ENCODE measurements at regions not wholly inside any gene's neighbourhood (a gene's known extent, or its start where the extent isn't known, plus 50 kb on each side); places are given as distances from the start of the nearest gene placed in this dataset.

DNA sequence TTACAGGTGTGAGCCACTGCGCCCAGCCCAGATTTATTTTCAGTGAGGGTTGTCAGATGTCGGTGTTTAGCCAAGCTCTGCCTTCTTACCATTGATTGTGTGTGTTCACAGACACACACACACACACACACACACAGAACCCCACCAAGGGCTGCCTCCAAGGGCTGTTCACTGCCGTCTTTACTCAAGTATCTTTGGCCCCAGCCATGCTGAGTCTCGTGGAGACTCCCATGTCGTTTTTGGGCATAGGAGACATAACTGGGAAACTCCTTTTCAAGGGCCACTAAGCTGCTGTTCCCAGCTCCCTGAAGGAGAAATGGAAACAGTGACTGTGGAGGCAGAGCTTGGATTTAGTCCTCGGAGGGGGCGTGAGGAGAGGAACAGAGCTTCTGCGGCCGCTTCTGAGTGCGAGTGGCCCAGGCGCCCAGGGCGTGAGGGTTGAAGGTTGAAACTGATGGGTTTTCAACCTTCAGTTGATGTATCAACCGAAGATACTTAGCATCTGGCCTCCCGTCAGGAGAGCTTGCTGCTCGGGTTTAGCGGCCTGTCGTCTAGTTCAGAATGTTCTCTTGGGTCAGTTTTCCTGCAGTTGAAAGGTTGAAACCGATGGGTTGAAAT lies 243.6 kb downstream of the TTLL2 start:
- H3K27ac ChIP-seq (ENCODE audit: low read depth, low read length) = no peak overlapping the region
- no peaks in the 10 kb centered on the region for H3K9me3 ChIP-seq (ENCODE audit: low read depth, low read length)
- H3K36me3 ChIP-seq (ENCODE audit: insufficient read depth, low read length) = no peaks in the 10 kb centered on the region
- no peak overlapping the region for H3K4me3 ChIP-seq (ENCODE audit: insufficient read depth, low read length)
- TF ChIP-seq, protein P1, sequence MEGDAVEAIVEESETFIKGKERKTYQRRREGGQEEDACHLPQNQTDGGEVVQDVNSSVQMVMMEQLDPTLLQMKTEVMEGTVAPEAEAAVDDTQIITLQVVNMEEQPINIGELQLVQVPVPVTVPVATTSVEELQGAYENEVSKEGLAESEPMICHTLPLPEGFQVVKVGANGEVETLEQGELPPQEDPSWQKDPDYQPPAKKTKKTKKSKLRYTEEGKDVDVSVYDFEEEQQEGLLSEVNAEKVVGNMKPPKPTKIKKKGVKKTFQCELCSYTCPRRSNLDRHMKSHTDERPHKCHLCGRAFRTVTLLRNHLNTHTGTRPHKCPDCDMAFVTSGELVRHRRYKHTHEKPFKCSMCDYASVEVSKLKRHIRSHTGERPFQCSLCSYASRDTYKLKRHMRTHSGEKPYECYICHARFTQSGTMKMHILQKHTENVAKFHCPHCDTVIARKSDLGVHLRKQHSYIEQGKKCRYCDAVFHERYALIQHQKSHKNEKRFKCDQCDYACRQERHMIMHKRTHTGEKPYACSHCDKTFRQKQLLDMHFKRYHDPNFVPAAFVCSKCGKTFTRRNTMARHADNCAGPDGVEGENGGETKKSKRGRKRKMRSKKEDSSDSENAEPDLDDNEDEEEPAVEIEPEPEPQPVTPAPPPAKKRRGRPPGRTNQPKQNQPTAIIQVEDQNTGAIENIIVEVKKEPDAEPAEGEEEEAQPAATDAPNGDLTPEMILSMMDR (IDR thresholded peaks at IDR 0.05; ENCODE audit: extremely low read depth, low read depth, low read length) = no peak
- H2AFZ ChIP-seq (ENCODE audit: low read length) = no peak overlapping the region
- no peaks in the 10 kb centered on the region for H3K79me2 ChIP-seq (ENCODE audit: insufficient read depth, low read length)
- no peaks in the 10 kb centered on the region for H3K4me1 ChIP-seq (ENCODE audit: insufficient read depth, low read length)
- DNase-seq (ENCODE audit: insufficient read length, low spot score, missing footprints) = no peak
- H3K4me2 ChIP-seq (ENCODE audit: insufficient read depth, low read length) = no peak overlapping the region
- no peaks in the 10 kb centered on the region for H4K20me1 ChIP-seq (ENCODE audit: insufficient read depth, low read length)
- H3K27me3 ChIP-seq (ENCODE audit: insufficient read depth, low read length) = no peaks in the 10 kb centered on the region

DNA sequence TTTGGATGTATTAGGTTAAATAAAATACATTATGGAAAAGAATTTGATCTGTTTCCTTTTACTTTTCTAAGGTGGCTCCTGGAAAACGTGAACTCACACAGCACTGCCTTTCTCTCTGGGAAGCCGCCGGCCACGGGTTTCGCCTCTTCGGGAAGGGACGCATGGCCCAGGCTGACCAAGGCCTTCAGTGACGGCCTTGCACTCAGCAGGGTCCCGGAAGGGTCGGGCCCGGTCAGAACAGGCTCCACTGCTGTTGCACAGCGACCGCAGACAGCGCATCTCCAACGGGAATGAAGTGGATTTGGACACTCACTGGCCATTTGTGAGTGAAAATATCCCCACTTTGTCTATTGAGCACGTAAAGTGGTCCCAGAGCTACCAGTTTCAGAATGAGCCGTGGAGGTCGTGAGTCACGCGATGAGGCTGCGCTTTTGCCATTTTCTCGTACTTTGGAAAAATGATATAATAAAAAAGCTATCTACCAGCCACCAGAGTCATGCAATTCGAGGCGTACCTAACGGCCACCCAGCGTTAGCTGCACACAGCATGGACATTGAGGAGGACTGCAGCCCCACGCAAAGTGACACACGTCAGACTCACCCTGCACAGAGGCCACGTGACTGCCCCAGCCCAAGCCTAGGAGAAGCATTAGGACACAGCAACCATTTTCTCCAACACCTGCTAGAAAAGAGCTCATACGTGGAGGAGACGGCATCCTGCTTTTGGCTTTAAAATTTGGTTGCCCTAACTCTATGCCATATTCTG lies 244.3 kb downstream of the TTLL2 start:
- TF ChIP-seq, protein P1 (IDR thresholded peaks at IDR 0.05; ENCODE audit: extremely low read depth, low read depth, low read length) = no peak
- DNase-seq (ENCODE audit: insufficient read length, low spot score, missing footprints) = no peak
- Histone ChIP-seq H3K27me3 (ENCODE audit: insufficient read depth, low read length) (no peaks in the 10 kb centered on the region), H3K79me2 (ENCODE audit: insufficient read depth, low read length) (no peaks in the 10 kb centered on the region), H3K4me1 (ENCODE audit: insufficient read depth, low read length) (no peaks in the 10 kb centered on the region), H2AFZ (ENCODE audit: low read length) (no peak overlapping the region), H4K20me1 (ENCODE audit: insufficient read depth, low read length) (no peaks in the 10 kb centered on the region), H3K36me3 (ENCODE audit: insufficient read depth, low read length) (no peaks in the 10 kb centered on the region), H3K4me2 (ENCODE audit: insufficient read depth, low read length) (no peak overlapping the region), H3K9me3 (ENCODE audit: low read depth, low read length) (no peaks in the 10 kb centered on the region), H3K4me3 (ENCODE audit: insufficient read depth, low read length) (no peak overlapping the region), H3K27ac (ENCODE audit: low read depth, low read length) (no peak overlapping the region)

DNA sequence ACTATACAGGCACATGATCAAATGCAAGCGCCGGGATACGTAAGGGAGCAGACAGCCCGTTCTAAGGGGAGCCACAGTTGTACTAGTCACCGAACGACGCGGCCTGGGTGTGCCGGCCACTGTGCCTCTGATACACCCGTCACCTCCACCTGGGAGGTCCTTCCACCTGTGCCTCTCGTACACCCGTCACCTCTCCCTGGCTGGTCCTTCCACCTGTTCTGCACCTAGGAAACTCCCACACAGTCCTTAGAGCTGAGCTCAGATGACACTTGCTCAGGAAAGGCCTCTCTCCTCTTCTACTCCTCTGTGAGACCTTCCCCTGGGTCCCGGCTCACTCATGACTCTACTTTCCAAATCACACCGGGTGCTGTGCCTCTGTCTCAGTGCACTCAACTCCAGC lies 245.0 kb downstream of the TTLL2 start:
- H3K4me1 ChIP-seq (ENCODE audit: insufficient read depth, low read length) = no peaks in the 10 kb centered on the region
- no peak overlapping the region for H3K27ac ChIP-seq (ENCODE audit: low read depth, low read length)
- no peak overlapping the region for H2AFZ ChIP-seq (ENCODE audit: low read length)
- DNase-seq (ENCODE audit: insufficient read length, low spot score, missing footprints) = no peak
- no peaks in the 10 kb centered on the region for H4K20me1 ChIP-seq (ENCODE audit: insufficient read depth, low read length)
- no peaks in the 10 kb centered on the region for H3K79me2 ChIP-seq (ENCODE audit: insufficient read depth, low read length)
- TF ChIP-seq, protein P1 (IDR thresholded peaks at IDR 0.05; ENCODE audit: extremely low read depth, low read depth, low read length) = no peak
- no peaks in the 10 kb centered on the region for H3K27me3 ChIP-seq (ENCODE audit: insufficient read depth, low read length)
- H3K36me3 ChIP-seq (ENCODE audit: insufficient read depth, low read length) = no peaks in the 10 kb centered on the region
- H3K4me2 ChIP-seq (ENCODE audit: insufficient read depth, low read length) = no peak overlapping the region
- H3K9me3 ChIP-seq (ENCODE audit: low read depth, low read length) = no peaks in the 10 kb centered on the region
- no peak overlapping the region for H3K4me3 ChIP-seq (ENCODE audit: insufficient read depth, low read length)

All from osteoblast (primary cell).